Stimulated activated CD4-positive, alpha-beta T cell treated with anti-CD3 and anti-CD28 coated beads, TNF-alpha, amount 100 ng/mL, for 1 hour (primary cell): ENCODE measurements at regions not wholly inside any gene's neighbourhood (a gene's known extent, or its start where the extent isn't known, plus 50 kb on each side); places are given as distances from the start of the nearest gene placed in this dataset.

Experiments
- DNase-seq, 3 donors: peaks; one replicate each; pipeline ENCODE4 v3.0.0-alpha.2; 2020; ENCODE audit warnings: low read depth in 3 of 3, low spot score in 1 of 3

GRCh38 chr14:104367866-104368750, 211.5 kb upstream of the C14orf180 start:
- DNase-seq: no peak

GRCh38 chr14:104368751-104369100, 210.8 kb upstream of the C14orf180 start:
- DNase-seq: no peak

GRCh38 chr14:104369208-104369607, 210.4 kb upstream of the C14orf180 start:
- DNase-seq: no peak

- no peak for DNase-seq
These were observed 209.2 kb upstream of the C14orf180 start for GRCh38 chr14:104370256-104370870.

GRCh38 chr14:104371031-104371430, 208.5 kb upstream of the C14orf180 start:
- DNase-seq: no peak

GRCh38 chr14:104371917-104372316, 207.6 kb upstream of the C14orf180 start:
- DNase-seq: no peak

GRCh38 chr14:104372390-104373054, 207.0 kb upstream of the C14orf180 start:
- no peak for DNase-seq

- DNase-seq: no peak
These were observed 206.3 kb upstream of the C14orf180 start for GRCh38 chr14:104373055-104373854.

GRCh38 chr14:104373855-104374717, 205.5 kb upstream of the C14orf180 start:
- no peak for DNase-seq

- DNase-seq: no peak
These were observed 204.9 kb upstream of the C14orf180 start for GRCh38 chr14:104374718-104375080.

GRCh38 chr14:104375551-104376201, 203.9 kb upstream of the C14orf180 start:
- no peak for DNase-seq

- no peak for DNase-seq
These were observed 203.1 kb upstream of the C14orf180 start for GRCh38 chr14:104376202-104377140.

GRCh38 chr14:104377256-104377655, 202.3 kb upstream of the C14orf180 start:
- no peak for DNase-seq

- no peak for DNase-seq
These were observed 200.9 kb upstream of the C14orf180 start for GRCh38 chr14:104378698-104379113.

- no peak for DNase-seq
These were observed 197.0 kb upstream of the C14orf180 start for GRCh38 chr14:104382361-104383087.

- DNase-seq: no peak
These were observed 196.2 kb upstream of the C14orf180 start for GRCh38 chr14:104383088-104383995.
